ENCODE measurements at regions not wholly inside any gene's neighbourhood (a gene's known extent, or its start where the extent isn't known, plus 50 kb on each side); places are given as distances from the start of the nearest gene placed in this dataset.

DNA sequence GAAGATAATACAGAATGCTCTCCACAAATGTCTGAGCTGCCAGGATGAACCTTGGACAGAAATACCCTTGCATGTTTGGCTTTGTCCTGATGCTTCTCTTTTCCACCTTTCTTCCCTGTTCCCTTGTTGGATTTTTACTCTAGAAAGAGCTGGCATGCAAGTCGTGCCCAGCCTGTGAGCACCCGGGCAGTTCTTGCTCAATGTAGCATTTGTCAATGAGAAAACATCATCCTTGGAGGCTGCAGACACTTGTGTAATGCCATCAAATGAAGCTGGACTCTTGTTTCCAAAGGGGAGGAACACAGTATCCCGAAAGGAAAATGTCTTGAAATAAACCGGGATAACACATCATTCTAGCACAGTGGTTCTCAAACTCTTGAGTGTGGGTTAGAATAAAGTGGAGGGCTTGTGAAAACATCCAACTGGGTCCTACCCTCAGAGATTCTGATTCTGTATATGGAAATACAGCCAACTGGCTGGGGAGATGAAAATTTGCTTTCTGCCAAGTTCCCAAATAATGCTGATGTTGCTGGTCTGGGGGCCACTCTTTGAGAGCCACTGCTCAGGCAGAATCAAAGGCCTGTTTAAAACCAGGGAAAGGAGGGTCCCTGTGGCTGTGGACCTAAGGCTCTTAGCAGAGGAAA lies 237.2 kb downstream of the SPATA18 start:
- DNase-seq = no peak

DNA sequence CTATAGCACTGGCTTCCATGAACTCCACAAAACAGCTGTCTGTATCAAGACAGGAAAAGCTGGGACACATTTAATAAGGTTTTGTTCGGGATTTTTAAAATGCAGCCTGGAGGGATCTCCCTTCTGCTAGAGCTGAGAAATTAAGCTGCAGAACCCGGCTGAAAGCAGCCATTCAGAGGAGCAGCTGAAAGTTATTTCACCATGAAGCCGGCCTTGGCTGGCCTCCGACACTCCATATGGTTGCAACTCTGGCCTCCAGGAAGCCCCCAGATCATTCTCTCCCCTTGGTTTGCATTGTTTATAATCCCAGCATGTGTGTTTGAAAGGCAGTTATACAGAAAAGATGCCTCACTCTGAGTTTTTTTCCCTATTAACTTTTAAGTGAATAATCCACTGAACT lies 239.4 kb downstream of the SPATA18 start:
- peak in 2 of 51 donors; percentile 1 to 6 for DNase-seq

DNA sequence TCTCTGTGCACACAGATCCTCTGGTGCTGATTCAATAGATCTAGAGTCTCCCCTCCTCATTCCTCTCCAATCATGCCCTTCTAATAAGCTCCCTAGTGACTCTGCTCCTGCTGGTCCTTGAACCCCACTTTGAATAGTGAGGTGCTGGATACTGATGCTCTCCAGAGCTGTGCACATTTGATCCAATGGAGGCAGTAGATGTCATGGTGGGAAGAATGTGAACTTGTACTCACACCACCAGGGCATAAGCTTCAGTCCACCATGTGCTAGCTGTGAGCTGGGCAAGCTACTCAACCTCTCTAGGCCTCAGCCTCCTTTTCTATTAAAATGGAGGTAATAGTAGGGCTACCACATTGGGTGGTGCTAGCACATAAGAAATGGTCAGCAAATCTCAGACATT lies 241.1 kb downstream of the SPATA18 start:
- no peak for DNase-seq

- DNase-seq = no peak
These were observed 245.2 kb downstream of the SPATA18 start for GRCh38 chr4:52296341-52296740.

GRCh38 chr4:52298444-52298843 lies 247.3 kb downstream of the SPATA18 start:
- no peak for DNase-seq

DNA sequence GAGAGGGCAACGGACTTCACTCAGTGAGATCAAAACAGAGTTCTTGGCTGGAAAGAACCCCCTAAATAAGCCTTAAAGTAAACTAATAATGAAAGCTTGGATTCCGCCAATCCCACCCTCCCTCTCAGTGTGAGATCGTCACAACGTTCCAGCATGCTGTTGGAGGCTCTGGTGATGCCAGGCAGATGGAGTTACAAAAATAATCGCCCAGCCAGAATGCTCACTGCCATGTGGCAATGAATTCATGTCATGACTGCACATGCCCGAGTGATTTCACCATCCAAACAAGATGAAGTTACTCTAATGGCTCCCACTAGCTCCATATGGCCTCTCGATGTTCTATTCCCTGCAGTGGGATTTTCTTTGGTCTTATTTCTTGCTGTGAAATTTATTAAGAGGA lies 248.0 kb downstream of the SPATA18 start:
- no peak for DNase-seq

DNA sequence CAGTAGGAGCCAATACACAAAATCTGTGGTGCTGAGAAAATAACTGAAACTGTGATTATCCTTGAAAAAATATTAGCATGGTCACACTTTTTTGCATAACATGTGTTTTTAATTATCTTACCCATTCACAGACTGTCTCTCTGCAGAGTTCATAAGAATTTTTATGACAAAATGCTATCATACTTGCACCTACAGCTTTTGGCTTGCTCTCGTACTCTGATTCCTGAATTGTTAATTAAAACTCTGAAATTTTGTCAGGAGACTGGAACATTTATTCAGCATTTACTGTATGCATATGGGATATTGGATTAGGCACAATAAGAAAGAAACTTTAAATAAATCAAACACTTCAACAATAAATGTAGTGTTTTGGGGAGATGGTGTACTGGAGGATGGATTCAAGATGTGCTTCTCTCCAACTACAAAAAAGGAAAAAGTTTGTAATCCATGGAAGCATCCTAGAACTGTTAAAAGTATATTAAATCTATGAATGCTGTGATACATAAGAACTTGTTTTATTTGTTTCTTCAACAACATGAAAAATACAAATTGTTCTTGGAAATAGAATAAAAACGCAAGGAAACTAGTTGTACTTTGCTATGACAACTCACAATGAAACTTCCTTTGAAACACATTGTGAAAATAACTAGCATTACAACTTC lies 260.5 kb downstream of the SPATA18 start:
- no peak for DNase-seq

DNA sequence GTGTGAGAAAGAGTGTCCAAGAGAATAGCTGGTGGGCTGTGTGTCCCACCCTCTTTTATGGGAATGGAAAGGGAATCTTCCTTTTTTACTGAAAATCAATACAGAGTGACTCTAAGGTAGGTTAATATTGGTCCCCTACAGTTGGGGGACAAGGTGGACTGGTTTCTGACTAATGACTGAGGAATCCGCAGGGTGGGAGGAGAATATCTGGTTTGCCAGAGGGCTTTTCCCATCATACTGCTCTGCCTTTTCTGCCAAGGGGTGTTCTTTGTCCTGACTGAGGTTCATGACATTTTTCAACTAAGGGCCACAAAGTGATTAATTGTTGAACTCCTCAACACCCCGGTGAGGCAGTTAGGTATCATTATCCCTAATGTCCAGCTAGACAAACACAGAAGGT lies 261.6 kb downstream of the SPATA18 start:
- no peak for DNase-seq

DNA sequence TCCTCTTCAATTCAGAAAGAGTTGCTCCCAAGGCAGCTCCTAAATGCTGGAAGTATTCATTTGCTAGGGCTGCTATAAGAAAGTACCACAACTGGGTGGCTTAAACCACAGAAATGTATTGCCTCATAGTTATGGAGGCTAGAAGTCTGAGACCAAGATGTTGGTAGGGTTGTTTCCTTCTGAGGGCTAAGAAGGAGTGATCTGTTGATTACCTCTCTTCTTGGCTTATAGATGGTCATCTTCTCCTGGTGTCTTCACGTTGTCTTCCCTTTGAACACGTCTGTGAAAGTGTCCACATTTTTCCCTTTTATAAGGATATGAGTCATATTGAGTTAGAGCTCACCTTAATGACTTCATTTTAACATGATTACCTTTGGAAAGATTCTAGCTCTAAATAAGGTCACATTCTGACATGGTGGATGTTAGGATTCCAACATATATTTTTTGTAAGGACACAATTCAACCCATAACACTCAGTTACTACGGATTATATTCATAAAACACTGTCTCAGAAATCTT lies 266.3 kb downstream of the SPATA18 start:
- no peak for DNase-seq

GRCh38 chr4:52317981-52318380 lies 266.9 kb downstream of the SPATA18 start:
- DNase-seq = no peak

- DNase-seq = no peak
These were observed 278.8 kb downstream of the SPATA18 start for GRCh38 chr4:52329894-52330293.

DNA sequence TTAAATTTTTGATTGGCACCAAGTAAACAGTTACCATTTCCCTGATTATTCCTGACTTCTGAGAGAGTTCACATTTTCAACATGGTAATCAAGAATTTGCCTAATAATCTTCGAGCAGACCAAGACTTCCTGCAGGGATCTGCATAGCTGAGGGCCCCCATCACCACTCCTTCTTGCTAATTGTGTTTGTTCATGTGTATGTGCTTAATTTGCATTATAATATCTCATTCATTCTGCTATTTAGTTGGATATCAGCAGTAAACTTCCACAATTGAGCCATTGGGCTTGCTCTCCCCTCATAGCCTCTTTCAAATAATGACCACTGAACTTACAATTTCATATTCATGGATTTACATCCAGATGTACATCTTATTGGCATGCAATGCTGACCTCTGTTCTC lies 292.5 kb downstream of the SPATA18 start:
- DNase-seq = no peak

GRCh38 chr4:52350926-52351325 lies 299.8 kb downstream of the SPATA18 start:
- no peak for DNase-seq

DNA sequence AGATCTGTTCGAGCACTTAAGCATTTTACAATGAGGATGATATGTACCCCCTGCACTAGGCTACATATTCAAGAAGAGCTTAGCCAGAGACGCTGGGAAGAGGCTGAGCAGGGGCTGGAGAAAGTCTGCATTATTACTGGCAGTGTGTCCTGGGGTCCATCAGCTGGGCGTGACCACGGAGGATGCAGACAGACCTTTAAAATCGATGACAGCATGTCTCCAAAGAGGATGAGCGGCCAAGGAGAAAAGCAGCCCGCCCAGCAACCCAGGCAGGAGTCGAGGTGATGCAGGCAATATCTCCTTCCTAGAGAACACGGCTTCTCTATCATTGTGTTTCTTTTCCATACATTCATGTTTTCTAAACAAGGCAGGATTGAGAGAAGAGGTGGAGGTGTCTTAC lies 300.7 kb downstream of the USP46 start:
- no peak for DNase-seq

- DNase-seq = no peak
These were observed 300.2 kb downstream of the USP46 start for GRCh38 chr4:52358883-52359321.

- DNase-seq = no peak
These were observed 292.9 kb downstream of the USP46 start for GRCh38 chr4:52366191-52366590.

- DNase-seq = no peak
These were observed 292.5 kb downstream of the USP46 start for GRCh38 chr4:52366621-52367020.

- no peak for DNase-seq
These were observed 291.7 kb downstream of the USP46 start for GRCh38 chr4:52367282-52367830.

DNA sequence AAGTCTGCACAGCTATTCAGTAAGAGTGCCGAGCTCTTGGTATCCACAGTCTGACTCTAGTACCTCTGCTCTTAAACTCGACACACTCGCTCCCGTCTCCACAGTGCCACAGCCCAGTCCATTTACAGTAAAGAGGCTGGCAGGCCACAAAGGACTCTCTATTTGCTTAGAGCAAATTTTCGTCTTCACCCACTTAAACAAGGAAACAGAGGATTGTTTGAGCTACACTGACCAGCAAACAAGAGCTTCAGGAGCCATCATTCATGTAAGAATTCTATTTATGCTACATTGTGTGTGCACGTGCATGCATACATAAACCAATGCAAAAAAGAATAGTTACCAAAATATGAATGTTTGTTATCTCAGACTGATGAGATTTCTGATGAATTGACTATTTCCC lies 290.2 kb downstream of the USP46 start:
- DNase-seq = no peak

- no peak for DNase-seq
These were observed 289.5 kb downstream of the USP46 start for GRCh38 chr4:52369649-52370048.

DNA sequence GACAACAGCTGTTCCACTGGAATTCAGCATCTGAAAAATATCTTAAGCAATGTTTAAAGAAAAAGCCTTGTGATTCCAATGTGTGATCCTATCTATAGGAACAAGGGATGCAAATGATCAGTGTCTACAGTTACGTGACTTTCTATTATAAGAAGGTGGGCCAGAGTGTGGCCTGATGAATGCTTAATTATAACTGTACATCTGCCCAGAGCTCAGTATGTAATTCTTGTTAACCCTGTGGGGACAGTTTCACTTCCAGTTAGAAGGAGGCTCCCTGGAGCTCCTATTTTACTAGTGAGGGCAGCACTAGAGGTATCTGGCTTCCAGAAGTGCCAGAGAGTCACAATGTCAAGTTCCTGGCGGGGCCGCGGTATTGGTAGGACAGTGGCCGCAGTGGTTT lies 288.5 kb downstream of the USP46 start:
- no peak for DNase-seq

- no peak for DNase-seq
These were observed 287.3 kb downstream of the USP46 start for GRCh38 chr4:52371841-52372240.

DNA sequence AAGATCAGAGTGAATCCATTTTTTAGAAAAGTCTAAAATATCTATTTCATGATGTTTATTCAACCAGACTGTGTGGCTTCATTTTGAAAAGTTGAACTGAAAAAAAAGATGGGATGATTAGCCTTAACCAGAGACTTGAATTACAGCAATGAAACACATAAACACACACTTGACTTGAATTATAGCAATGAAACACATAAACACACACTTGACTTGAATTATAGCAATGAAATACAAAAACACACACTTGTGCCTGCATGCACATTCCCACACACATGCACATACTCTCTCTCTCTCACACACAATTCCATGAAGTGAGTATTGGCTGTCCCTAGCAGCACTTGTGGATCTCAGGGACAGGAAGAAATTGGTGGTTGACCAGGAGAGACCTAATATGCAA lies 286.8 kb downstream of the USP46 start:
- DNase-seq = no peak

Data from hypothalamus (tissue), 51 donors.